ENCODE measurements at regions not wholly inside any gene's neighbourhood (a gene's known extent, or its start where the extent isn't known, plus 50 kb on each side); places are given as distances from the start of the nearest gene placed in this dataset. TPM values are rescaled to one million over a fixed set of nuclear protein-coding genes. Genes with fewer than 3 reads are reported as not detected.

- DNase-seq (ENCODE audit: low read depth) = no peak
- no peak overlapping the region for H3K4me3 ChIP-seq (ENCODE audit: low read depth, low read length)
- TF ChIP-seq CTCF (IDR thresholded peaks at IDR 0.05; ENCODE audit: insufficient read depth, low read depth, low read length) = no peak
Observed at GRCh38 chr10:14381475-14381874, 50.8 kb upstream of the FRMD4A start.

- DNase-seq (ENCODE audit: low read depth) = no peak
- H3K4me3 ChIP-seq (ENCODE audit: low read depth, low read length) = no peak overlapping the region
- no peak for TF ChIP-seq CTCF (IDR thresholded peaks at IDR 0.05; ENCODE audit: insufficient read depth, low read depth, low read length)
Observed at GRCh38 chr10:14380746-14381145, 50.0 kb upstream of the FRMD4A start.

Small RNAs in the stretch of these regions (small RNA-seq; reads per million reads assigned to genes)
- gene MIR1265 = 0.38 reads per million
- gene MIR4293 = not detected
